Tibial artery (tissue), 4 donors: ENCODE measurements at regions not wholly inside any gene's neighbourhood (a gene's known extent, or its start where the extent isn't known, plus 50 kb on each side); places are given as distances from the start of the nearest gene placed in this dataset.

Experiments used
- DNase-seq, 2 donors: peaks; one replicate each; pipeline ENCODE4 v3.0.0-alpha.2; 2019
- H3K27ac ChIP-seq, 2 donors: fragments of 200-600 bp; sonication (generic) in 1 of 2; 1 replicate in 1 of 2; 2 replicates in 1 of 2; pipeline ENCODE4 v1.5.1; 2018 to 2019; ENCODE audit warnings: mild to moderate bottlenecking in 1 of 2
- H3K27me3 ChIP-seq, 2 donors: fragments of 200-600 bp; sonication (generic) in 1 of 2; one replicate each; pipeline versions ENCODE4 v1.5.1 to v1.6.0; 2016 to 2019
- H3K36me3 ChIP-seq, 3 donors: fragments of 200-600 bp; sonication (generic) in 2 of 3; one replicate each; pipeline ENCODE4 v1.5.1; 2016 to 2019; ENCODE audit warnings: mild to moderate bottlenecking in 2 of 3
- H3K4me1 ChIP-seq, 4 donors: fragments of 200-600 bp; sonication (generic) in 2 of 4; 1 replicate in 3 of 4; 2 replicates in 1 of 4; pipeline ENCODE4 v1.5.1; 2016 to 2019
- H3K4me3 ChIP-seq, 2 donors: fragments of 200-600 bp; sonication (generic) in 1 of 2; 1 replicate in 1 of 2; 2 replicates in 1 of 2; pipeline ENCODE4 v1.5.1; 2018 to 2019; ENCODE audit warnings: mild to moderate bottlenecking in 2 of 2
- H3K9me3 ChIP-seq, 3 donors: fragments of 200-600 bp; sonication (generic) in 1 of 3; one replicate each; pipeline ENCODE4 v1.5.1; 2016 to 2019
- CTCF ChIP-seq, 2 experiments: fragments of 200-600 bp in 1 of 2; fragments of 450-650 bp in 1 of 2; IDR thresholded peaks; one replicate each; pipeline ENCODE4 v1.5.1; 2017 to 2019; ENCODE audit warnings: antibody characterized with exemption in 2 of 2, mild to moderate bottlenecking in 1 of 2, moderate library complexity in 1 of 2
- intact Hi-C: fragments of 100-400 bp; cut with DNase I; formaldehyde crosslinking; loops from one replicate; pipeline ENCODE4 v1.15.0; 2023; ENCODE audit warnings: low total_unique reads

GRCh38 chr4:3368334-3368733 is 73.4 kb upstream of the HGFAC start:
- no peak for TF ChIP-seq CTCF (IDR thresholded peaks at IDR 0.05)
- Histone ChIP-seq H3K9me3 (no peaks in the 10 kb centered on the region), H3K4me3 (no peak overlapping the region), H3K36me3 (peaks cover 0 to 2% (median 0%) of the 10 kb centered on the region in 3 donors), H3K27ac (no peak overlapping the region), H3K4me1 (peaks cover 4 to 20% (median 15%) of the 10 kb centered on the region in 4 donors), H3K27me3 (no peaks in the 10 kb centered on the region)
- intact Hi-C loops: loop anchor here (10.0 kb wide), 1 partner anchor 56 kb away; no protein-coding TSS in a partner anchor
- no peak for DNase-seq

- Histone ChIP-seq H3K27ac (peak overlapping the region in 1 of 2 donors; percentile 45), H3K4me3 (peak overlapping the region; percentile 28 to 42), H3K9me3 (no peaks in the 10 kb centered on the region), H3K36me3 (peaks cover 0 to 5% (median 0%) of the 10 kb centered on the region in 3 donors), H3K27me3 (no peaks in the 10 kb centered on the region), H3K4me1 (peaks cover 4 to 20% (median 15%) of the 10 kb centered on the region in 4 donors)
- no peak for DNase-seq
- no peak for TF ChIP-seq CTCF (IDR thresholded peaks at IDR 0.05)
- intact Hi-C loops: loop anchor here (10.0 kb wide), 1 partner anchor 56 kb away; no protein-coding TSS in a partner anchor
These were observed 72.7 kb upstream of the HGFAC start for GRCh38 chr4:3368841-3369760.

GRCh38 chr4:3369781-3370674 is 71.7 kb upstream of the HGFAC start:
- Histone ChIP-seq H3K27ac (peak overlapping the region; percentile 32 to 45), H3K4me1 (peaks cover 4 to 20% (median 15%) of the 10 kb centered on the region in 4 donors), H3K4me3 (peak overlapping the region; percentile 28 to 42), H3K36me3 (peaks cover 0 to 5% (median 0%) of the 10 kb centered on the region in 3 donors), H3K9me3 (no peaks in the 10 kb centered on the region), H3K27me3 (no peaks in the 10 kb centered on the region)
- TF ChIP-seq CTCF (IDR thresholded peaks at IDR 0.05): peak in 1 of 2 experiments; percentile 21
- DNase-seq: peak in 1 of 2 donors; percentile 53
- intact Hi-C loops: loop anchor here (10.0 kb wide), 1 partner anchor 55 kb away; no protein-coding TSS in a partner anchor

- no peak for TF ChIP-seq CTCF (IDR thresholded peaks at IDR 0.05)
- Histone ChIP-seq H3K9me3 (no peaks in the 10 kb centered on the region), H3K4me1 (peaks cover 4 to 20% (median 15%) of the 10 kb centered on the region in 4 donors), H3K4me3 (no peak overlapping the region), H3K27me3 (no peaks in the 10 kb centered on the region), H3K36me3 (peaks cover 0 to 11% (median 0%) of the 10 kb centered on the region in 3 donors), H3K27ac (no peak overlapping the region)
- intact Hi-C loops: no loop called here
- DNase-seq: no peak
These were observed 70.5 kb upstream of the HGFAC start for GRCh38 chr4:3371033-3372001.
